ENCODE measurements at regions not wholly inside any gene's neighbourhood (a gene's known extent, or its start where the extent isn't known, plus 50 kb on each side); places are given as distances from the start of the nearest gene placed in this dataset.

- DNase-seq = no peak
Measured at GRCh38 chr3:107428051-107428858, 51.0 kb downstream of the CCDC54 start.

GRCh38 chr3:107429320-107430181, 52.3 kb downstream of the CCDC54 start:
- peak; percentile 13 for DNase-seq

DNA sequence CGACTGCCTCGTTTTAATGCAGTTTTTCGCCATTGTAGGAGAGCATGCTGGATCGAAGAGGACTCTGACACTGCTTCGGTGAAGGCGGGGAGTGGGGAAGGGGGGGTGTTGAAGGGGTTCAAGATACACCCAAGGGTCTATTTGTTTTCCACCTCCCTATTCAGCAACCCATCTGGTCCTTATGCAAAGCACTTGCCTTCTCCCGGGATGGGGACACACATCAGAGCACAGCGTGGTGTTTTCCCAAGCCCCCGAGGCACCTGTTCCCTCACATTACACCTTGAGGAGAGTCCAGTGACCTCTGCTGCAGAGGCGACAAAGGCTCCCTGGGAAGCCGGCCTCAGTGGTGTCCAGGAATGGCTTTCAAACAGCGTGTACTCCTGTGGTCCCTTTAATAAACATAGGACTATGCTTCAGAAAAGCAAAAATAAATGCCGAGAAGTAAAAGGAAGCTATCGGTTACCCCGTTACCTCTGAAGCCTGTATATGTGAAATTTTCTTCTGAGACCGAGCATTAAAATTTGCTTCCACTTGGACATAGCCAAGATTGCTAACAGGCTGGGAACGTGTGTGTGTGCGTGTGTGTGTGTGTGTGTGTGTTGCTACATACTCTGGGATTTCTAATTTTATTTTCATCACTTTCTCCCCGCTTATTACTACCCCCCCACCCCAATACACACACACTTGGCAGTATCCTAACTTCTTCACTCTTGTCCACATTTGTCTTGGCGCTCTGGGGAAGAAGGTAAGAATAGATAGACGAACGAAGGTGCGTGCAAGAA, 53.2 kb downstream of the CCDC54 start:
- no peak for DNase-seq

GRCh38 chr3:107430996-107431245, 53.7 kb downstream of the CCDC54 start:
- no peak for DNase-seq

- DNase-seq = peak; percentile 37
Measured at GRCh38 chr3:107431246-107432012, 54.2 kb downstream of the CCDC54 start.

DNA sequence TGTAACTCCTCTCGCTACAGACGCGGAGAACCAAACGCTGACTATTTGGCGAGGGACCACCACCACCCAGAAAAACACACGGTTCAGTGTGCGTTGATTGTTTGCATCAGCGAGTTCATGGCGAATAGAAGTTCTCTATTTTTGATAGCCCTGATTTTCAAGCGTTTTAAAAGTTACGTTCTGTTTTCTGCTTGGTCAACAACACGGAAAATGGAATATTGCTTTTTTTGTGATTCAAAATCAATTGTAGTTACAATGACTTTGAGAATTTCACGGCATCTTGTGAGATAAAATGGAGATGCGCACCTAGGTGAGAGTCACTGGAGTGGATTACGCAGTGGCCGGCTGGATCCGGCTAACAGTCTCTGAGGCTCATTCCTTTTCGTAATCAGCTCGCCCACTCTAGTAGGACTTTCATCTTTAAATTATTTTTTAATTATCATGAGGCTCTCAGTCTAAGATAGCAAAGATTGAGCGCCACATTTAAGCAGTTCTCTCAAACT, 54.8 kb downstream of the CCDC54 start:
- no peak for DNase-seq

- no peak for DNase-seq
Measured at GRCh38 chr3:107432646-107433045, 55.4 kb downstream of the CCDC54 start.

GRCh38 chr3:107436029-107436428, 58.8 kb downstream of the CCDC54 start:
- no peak for DNase-seq

GRCh38 chr3:107438671-107439070, 61.4 kb downstream of the CCDC54 start:
- no peak for DNase-seq

DNA sequence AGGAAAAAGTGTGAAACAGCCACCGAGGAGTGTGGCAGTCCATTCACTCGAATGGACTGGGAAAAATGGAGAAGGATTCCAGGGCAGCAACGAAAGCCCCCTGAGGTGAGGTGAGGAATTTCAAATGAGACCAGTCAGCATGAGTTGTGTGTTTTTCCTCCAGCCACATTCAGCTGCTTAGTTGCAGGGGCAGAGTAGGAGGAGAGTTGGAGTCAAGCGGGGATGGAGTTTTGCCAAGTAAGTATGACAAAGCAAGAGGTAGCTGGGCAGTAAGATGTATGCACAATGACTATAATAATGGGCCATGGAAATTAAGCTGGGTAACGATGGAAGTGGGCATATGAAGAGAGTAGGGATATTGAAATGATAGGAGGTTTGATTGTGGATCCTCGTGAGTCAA, 64.4 kb downstream of the CCDC54 start:
- DNase-seq = no peak

GRCh38 chr3:107443461-107443860, 66.2 kb downstream of the CCDC54 start:
- no peak for DNase-seq

- DNase-seq = no peak
Measured at GRCh38 chr3:107446706-107447105, 69.5 kb downstream of the CCDC54 start.

GRCh38 chr3:107450254-107450893, 72.4 kb upstream of the BBX start:
- DNase-seq = no peak

- no peak for DNase-seq
Measured at GRCh38 chr3:107452436-107452835, 70.3 kb upstream of the BBX start.

DNA sequence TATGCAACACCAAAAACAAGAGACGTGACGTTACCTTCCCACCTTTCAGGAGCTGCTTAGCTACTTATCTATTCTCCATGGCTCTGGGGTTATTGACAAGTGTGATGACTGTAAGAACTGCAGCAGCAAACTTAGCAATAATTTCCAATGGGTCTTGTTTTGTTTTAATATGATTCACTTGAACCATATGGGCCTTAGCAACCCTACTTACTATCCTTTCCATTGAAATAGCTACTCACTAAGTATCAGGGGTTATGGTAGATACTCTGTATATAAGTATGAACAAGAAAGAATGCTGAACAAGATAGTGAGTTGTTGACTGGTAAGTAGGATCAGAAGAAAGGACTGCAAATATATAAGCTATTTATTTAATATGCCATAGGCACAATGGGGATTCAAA, 69.3 kb upstream of the BBX start:
- no peak for DNase-seq

GRCh38 chr3:107455621-107456020, 67.1 kb upstream of the BBX start:
- DNase-seq = no peak

GRCh38 chr3:107456501-107456900, 66.3 kb upstream of the BBX start:
- no peak for DNase-seq

DNA sequence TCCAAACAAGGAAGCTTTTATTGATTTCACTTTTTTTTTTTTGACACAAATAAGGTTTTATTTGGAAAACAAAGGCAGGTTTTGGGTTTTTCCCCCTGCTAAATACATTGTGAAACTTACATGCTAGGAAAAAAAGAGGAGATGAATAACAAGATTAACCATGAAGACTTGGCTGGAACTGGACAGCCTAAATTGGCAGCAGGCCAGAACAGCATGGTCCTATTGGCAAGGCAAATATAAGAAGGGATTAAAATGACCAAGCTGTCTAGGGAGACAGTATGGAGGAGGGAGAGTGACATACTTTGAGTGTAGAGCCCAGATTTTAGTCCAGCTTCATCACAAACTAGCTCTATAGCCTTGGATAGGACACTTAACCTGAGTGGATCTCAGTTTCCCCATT, 63.9 kb upstream of the BBX start:
- DNase-seq = no peak

GRCh38 chr3:107461721-107462120, 61.0 kb upstream of the BBX start:
- no peak for DNase-seq

DNA sequence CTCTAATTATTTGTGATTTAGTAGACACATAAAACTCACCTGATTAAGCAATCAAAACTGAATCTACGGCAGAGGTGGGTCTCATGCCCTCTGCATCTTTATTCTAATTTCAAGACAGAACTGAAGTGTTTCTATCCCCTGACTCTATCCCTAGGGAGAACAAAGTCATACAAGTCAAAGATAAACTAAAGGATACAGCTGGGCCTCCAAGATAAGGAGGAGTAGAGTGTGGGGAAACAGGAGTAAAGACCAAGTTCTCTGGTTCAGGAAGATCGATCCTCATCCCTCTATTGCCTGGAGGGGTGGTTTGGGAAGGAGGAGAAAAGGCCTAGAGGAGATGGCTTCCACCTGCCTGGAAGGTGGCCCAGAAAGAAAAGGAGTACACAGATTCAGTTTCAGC, 58.7 kb upstream of the BBX start:
- no peak for DNase-seq

DNA sequence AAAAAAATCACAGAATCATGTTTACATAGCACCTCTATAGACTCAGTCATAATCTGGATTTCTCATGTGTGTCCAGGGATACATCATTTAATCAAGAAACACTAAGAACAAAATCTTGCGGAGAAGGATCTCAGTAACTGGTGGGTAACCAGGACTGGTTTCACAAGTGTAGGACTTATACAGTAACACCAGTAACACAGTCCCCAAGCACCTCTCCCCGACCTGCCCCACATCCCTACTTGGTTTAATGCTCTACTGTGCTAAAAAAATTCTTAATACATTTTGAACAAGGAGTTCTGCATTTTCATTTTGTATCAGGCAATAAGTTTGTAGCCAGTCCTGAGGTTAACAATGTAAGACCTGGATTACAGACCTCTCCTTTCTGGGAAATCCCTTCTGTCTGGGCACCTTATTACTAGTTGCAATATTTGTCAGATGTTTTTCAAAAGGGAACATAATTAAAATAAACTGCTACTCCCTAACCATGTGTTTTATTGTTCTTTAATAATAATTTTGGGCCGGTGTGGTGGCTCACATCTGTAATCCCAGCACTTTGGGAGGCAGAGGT, 57.6 kb upstream of the BBX start:
- DNase-seq = no peak

DNA sequence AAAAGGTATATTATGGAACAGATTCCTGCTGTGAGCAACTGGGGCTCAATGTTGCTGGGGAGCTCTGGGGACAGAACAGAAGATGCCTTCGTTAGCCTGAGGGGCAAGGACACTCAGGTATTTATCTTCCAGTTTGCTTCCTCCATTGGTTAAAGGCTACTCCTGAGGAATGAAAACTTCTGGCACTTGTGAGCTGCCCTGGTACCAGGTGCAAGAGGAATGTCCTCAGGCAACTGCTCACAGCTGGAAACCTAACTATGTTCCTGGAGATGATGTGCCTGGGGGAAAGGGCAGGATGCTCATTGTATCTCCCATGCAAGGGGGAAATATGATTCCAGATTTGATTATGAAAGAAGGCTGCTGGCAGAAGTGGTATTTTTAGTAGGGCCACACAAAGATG, 54.0 kb upstream of the BBX start:
- no peak for DNase-seq

All from NCI-H446 treated with DMSO at 0.1 percent for 48 hours (cell line).